ENCODE measurements at regions not wholly inside any gene's neighbourhood (a gene's known extent, or its start where the extent isn't known, plus 50 kb on each side); places are given as distances from the start of the nearest gene placed in this dataset.

DNA sequence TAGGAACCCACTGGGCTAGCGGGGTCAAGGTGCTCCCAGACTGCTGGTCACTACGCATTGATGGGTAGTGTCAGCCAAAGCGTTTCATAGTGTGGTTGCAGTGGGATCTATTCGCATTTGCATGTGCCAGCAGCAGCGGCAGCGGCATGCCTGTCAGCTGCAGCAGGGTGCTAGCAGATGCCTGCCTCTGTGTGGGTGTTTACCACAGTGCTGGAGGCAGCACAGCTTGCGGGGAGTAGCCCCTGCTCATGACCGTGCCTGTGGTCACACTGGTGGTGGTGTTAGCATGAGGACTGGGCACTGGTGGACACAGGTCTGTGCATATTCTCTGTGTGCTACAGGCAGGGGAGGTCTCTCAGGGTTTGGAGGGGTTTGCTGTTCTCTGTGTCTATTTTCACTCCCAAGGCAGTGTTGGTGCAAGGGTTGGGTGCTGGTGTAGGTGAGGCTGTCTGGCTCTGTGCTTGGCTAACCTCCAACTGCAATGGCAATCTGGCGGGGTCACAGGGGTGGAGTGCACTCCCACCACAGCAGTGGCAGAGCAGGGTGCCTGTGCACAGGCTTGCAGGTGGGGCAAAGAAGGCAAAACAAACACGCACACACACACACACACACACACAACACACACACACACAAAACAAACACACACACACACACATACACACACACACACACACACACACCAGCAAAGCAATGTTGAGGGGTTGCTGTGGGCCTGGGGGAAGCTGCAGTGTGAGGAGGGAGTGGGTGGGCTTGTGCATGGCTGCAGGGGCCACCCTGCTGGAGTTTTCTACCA, 184.4 kb downstream of the GLUD2 start:
- CTCF ChIA-PET = no interaction called here
- Mint-ChIP-seq H3K4me3 (ENCODE audit: unreplicated experiment) (no peak overlapping the region), H3K9me3 (ENCODE audit: unreplicated experiment) (peaks cover 36% of the 10 kb centered on the region), H3K27me3 (ENCODE audit: insufficient read depth, unreplicated experiment) (no peaks in the 10 kb centered on the region), H3K4me1 (ENCODE audit: insufficient read depth, unreplicated experiment) (no peaks in the 10 kb centered on the region), H3K27ac (ENCODE audit: low read depth, unreplicated experiment) (no peak overlapping the region), H3K36me3 (ENCODE audit: insufficient read depth, unreplicated experiment) (no peaks in the 10 kb centered on the region)
- TF ChIP-seq CTCF (IDR thresholded peaks at IDR 0.05; ENCODE audit: unreplicated experiment) = no peak
- POLR2A ChIA-PET = no interaction called here
- no TSS peak for BruUV-seq (replicated peaks)
- intact Hi-C loops (cut with micrococcal nuclease) = no loop called here
- no peak for DNase-seq (ENCODE audit: unreplicated experiment)

DNA sequence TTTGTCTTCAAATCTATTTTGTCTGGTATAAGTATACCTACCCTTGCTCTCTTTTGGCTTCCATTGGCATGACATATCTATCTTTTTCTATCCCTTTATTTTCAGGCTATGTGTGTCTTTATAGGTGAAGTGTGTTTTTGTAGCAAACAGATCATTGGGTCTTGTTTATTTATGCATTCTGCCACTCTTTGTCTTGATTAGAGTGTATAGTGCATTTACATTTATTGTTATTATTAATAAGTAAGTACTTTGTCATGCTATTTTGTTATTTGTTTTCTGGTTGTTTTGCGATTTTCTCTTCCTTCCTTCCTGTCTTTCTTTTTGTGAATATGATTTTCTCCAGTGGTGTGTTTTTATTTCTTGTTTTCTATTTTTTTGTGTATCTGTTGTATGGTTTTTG, 188.6 kb downstream of the GLUD2 start:
- H3K27ac Mint-ChIP-seq (ENCODE audit: low read depth, unreplicated experiment) = no peak overlapping the region
- no peak for DNase-seq (ENCODE audit: unreplicated experiment)
- no TSS peak for BruUV-seq (replicated peaks)
- no peaks in the 10 kb centered on the region for H3K4me1 Mint-ChIP-seq (ENCODE audit: insufficient read depth, unreplicated experiment)
- TF ChIP-seq CTCF (IDR thresholded peaks at IDR 0.05; ENCODE audit: unreplicated experiment) = no peak
- H3K36me3 Mint-ChIP-seq (ENCODE audit: insufficient read depth, unreplicated experiment) = no peaks in the 10 kb centered on the region
- POLR2A ChIA-PET = no interaction called here
- CTCF ChIA-PET = no interaction called here
- H3K4me3 Mint-ChIP-seq (ENCODE audit: unreplicated experiment) = no peak overlapping the region
- no peaks in the 10 kb centered on the region for H3K27me3 Mint-ChIP-seq (ENCODE audit: insufficient read depth, unreplicated experiment)
- peaks cover 26% of the 10 kb centered on the region for H3K9me3 Mint-ChIP-seq (ENCODE audit: unreplicated experiment)
- intact Hi-C loops (cut with micrococcal nuclease) = no loop called here

DNA sequence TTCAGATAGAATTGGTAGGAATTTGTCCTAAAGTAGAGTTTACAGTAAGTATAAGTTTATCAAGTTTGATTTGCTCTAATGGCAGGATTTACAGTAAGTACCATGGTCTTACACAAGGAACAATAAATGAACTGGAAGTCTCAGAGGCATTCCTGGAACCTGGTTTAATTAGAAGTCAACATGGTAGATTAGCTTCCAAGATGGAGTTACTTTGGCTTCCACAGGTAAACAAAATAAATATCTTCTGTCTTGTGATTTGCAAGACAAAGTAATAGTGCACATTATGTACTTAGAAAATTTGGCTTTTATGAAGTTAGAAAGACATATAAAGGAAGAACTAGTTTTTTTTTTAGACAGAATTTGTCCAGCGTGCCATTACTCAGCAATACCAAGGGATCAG, 190.7 kb downstream of the GLUD2 start:
- BruUV-seq (replicated peaks) = no TSS peak
- no peak for DNase-seq (ENCODE audit: unreplicated experiment)

DNA sequence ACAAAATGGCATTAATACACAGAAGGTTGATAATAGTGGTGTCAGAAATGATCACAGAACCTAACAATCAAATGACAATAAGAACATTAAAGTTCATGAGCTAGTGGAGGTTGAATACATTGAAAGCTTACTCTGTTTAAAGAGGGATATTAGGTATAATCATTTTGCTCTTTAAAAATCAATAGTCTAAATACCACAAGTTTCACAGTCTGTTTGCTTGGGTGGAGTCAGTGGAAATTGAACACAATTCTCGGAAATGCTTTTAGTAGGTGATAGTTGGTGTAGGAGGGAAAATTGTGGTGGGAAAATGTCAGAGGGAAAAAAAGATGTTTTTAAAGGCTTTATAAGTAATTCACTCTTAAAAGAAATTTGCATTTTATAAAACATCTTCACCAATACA, 197.1 kb downstream of the GLUD2 start:
- intact Hi-C loops (cut with micrococcal nuclease) = no loop called here
- H3K27me3 Mint-ChIP-seq (ENCODE audit: insufficient read depth, unreplicated experiment) = no peaks in the 10 kb centered on the region
- peaks cover 10% of the 10 kb centered on the region for H3K9me3 Mint-ChIP-seq (ENCODE audit: unreplicated experiment)

More for the DNA sequence above, 190.7 kb downstream of the GLUD2 start:
- intact Hi-C loops (cut with micrococcal nuclease) = no loop called here
- CTCF ChIA-PET = no interaction called here
- no peaks in the 10 kb centered on the region for H3K36me3 Mint-ChIP-seq (ENCODE audit: insufficient read depth, unreplicated experiment)
- peaks cover 20% of the 10 kb centered on the region for H3K9me3 Mint-ChIP-seq (ENCODE audit: unreplicated experiment)
- TF ChIP-seq CTCF (IDR thresholded peaks at IDR 0.05; ENCODE audit: unreplicated experiment) = no peak
- H3K4me1 Mint-ChIP-seq (ENCODE audit: insufficient read depth, unreplicated experiment) = no peaks in the 10 kb centered on the region
- no peaks in the 10 kb centered on the region for H3K27me3 Mint-ChIP-seq (ENCODE audit: insufficient read depth, unreplicated experiment)
- no peak overlapping the region for H3K27ac Mint-ChIP-seq (ENCODE audit: low read depth, unreplicated experiment)
- no peak overlapping the region for H3K4me3 Mint-ChIP-seq (ENCODE audit: unreplicated experiment)
- POLR2A ChIA-PET = no interaction called here

More for the DNA sequence above, 197.1 kb downstream of the GLUD2 start:
- no peak for TF ChIP-seq CTCF (IDR thresholded peaks at IDR 0.05; ENCODE audit: unreplicated experiment)
- H3K27ac Mint-ChIP-seq (ENCODE audit: low read depth, unreplicated experiment) = no peak overlapping the region
- ChIA-PET POLR2A (no interaction called here), CTCF (no interaction called here)
- H3K4me1 Mint-ChIP-seq (ENCODE audit: insufficient read depth, unreplicated experiment) = no peaks in the 10 kb centered on the region
- BruUV-seq (replicated peaks) = no TSS peak
- no peak overlapping the region for H3K4me3 Mint-ChIP-seq (ENCODE audit: unreplicated experiment)
- DNase-seq (ENCODE audit: unreplicated experiment) = no peak
- no peaks in the 10 kb centered on the region for H3K36me3 Mint-ChIP-seq (ENCODE audit: insufficient read depth, unreplicated experiment)
